ENCODE measurements at regions not wholly inside any gene's neighbourhood (a gene's known extent, or its start where the extent isn't known, plus 50 kb on each side); places are given as distances from the start of the nearest gene placed in this dataset.

DNA sequence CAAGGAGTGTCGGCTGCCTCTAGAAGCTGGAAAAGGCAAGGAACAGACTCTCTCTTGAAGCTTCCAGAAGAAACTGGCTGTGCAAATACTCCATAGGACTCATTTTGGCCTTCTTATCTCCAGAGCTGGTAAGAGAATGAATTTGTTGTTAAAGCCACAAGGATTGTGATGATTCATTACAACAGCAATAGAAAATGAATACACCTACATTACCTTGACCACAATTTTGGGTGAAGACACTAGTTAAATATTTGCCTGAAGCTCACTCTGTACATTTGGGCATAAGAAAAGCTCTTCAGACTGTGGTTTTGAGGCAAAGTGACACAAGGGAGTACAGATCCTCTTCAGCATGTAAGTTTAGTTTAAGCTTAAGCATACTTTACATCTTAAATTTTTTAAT is 134.5 kb upstream of the TLL1 start:
- TF ChIP-seq POLR2A (IDR thresholded peaks at IDR 0.05): no peak
- TF ChIP-seq, protein P1, sequence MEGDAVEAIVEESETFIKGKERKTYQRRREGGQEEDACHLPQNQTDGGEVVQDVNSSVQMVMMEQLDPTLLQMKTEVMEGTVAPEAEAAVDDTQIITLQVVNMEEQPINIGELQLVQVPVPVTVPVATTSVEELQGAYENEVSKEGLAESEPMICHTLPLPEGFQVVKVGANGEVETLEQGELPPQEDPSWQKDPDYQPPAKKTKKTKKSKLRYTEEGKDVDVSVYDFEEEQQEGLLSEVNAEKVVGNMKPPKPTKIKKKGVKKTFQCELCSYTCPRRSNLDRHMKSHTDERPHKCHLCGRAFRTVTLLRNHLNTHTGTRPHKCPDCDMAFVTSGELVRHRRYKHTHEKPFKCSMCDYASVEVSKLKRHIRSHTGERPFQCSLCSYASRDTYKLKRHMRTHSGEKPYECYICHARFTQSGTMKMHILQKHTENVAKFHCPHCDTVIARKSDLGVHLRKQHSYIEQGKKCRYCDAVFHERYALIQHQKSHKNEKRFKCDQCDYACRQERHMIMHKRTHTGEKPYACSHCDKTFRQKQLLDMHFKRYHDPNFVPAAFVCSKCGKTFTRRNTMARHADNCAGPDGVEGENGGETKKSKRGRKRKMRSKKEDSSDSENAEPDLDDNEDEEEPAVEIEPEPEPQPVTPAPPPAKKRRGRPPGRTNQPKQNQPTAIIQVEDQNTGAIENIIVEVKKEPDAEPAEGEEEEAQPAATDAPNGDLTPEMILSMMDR (IDR thresholded peaks at IDR 0.05): no peak
- H3K4me3 ChIP-seq (ENCODE audit: low read depth, poor library complexity, severe bottlenecking): no peak overlapping the region
- DNase-seq (ENCODE audit: low spot score in 2 of 2): no peak
- intact Hi-C loops (cut with DNase I; ENCODE audit: low total_unique reads): no loop called here
- WGBS, 2 donors: 67 to 79% methylated on average over 1 of the region's 1 CpG

DNA sequence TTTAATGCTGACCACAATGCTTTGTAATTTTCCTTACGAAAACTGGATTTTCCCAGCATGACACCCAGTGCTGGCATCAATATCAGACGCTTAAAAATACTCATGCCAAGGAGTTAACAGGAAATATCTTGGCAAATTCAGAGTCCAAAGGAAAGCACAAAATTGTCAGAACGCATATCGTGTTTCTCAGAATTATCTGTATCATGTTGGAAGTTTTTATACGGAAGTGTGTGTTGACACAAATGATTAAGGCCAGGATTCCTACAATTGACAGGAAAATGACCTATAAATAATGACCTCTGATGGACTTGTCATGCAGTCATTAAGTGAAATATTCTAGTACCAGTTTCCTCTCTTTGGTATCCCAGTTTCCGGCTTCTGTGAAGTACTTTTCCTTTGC is 132.1 kb upstream of the TLL1 start:
- no peak for DNase-seq (ENCODE audit: low spot score in 2 of 2)
- no peak overlapping the region for H3K4me3 ChIP-seq (ENCODE audit: low read depth, poor library complexity, severe bottlenecking)
- TF ChIP-seq, protein P1 (IDR thresholded peaks at IDR 0.05): no peak
- no peak for TF ChIP-seq POLR2A (IDR thresholded peaks at IDR 0.05)
- WGBS, 2 donors: 41 to 49% methylated on average over 6 of the region's 6 CpGs
- intact Hi-C loops (cut with DNase I; ENCODE audit: low total_unique reads): no loop called here

DNA sequence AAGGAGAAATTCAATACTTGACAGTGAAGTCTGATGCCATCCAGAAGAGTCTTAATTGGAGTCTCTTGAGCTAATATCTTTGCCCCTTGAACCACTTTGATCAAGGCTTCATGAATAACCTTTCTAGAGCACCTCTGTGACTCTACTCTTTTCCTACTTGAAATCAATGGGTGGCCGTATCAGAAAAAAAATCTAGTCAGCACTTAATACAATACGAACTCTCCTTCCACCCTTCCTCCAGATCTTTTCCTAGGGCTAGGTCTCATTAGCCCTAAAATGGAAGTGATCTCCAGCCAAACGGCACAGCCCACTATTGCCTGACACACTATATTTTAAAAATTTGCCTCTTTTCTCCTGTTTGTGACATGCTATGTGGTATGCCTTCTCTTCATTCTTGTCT is 129.6 kb upstream of the TLL1 start:
- DNase-seq (ENCODE audit: low spot score in 2 of 2): no peak
- TF ChIP-seq, protein P1 (IDR thresholded peaks at IDR 0.05): no peak
- TF ChIP-seq POLR2A (IDR thresholded peaks at IDR 0.05): no peak
- H3K4me3 ChIP-seq (ENCODE audit: low read depth, poor library complexity, severe bottlenecking): no peak overlapping the region
- intact Hi-C loops (cut with DNase I; ENCODE audit: low total_unique reads): no loop called here
- 90 to 94% methylated on average over 3 of the region's 3 CpGs for WGBS, 2 donors

DNA sequence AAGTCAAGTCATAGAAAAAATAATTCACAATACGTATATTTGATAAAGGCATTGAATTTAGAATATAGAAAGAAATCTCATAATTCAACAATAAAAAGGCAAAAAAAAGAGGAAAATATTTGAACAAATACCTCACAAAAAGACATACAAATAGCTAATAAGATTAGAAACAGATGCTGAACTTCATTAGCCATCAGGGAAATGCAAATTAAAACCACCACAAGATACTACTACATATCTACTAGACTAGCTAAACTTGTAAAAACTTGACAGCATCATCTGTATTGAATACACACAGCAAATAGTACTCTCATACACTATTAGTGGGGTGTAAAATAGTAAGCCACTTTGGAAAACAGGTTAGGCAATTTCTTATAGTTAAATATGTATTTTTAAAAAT is 128.7 kb upstream of the TLL1 start:
- intact Hi-C loops (cut with DNase I; ENCODE audit: low total_unique reads): no loop called here
- TF ChIP-seq, protein P1 (IDR thresholded peaks at IDR 0.05): no peak
- no peak for TF ChIP-seq POLR2A (IDR thresholded peaks at IDR 0.05)
- DNase-seq (ENCODE audit: low spot score in 2 of 2): no peak
- 46 to 76% methylated on average over 1 of the region's 1 CpG for WGBS, 2 donors
- no peak overlapping the region for H3K4me3 ChIP-seq (ENCODE audit: low read depth, poor library complexity, severe bottlenecking)

DNA sequence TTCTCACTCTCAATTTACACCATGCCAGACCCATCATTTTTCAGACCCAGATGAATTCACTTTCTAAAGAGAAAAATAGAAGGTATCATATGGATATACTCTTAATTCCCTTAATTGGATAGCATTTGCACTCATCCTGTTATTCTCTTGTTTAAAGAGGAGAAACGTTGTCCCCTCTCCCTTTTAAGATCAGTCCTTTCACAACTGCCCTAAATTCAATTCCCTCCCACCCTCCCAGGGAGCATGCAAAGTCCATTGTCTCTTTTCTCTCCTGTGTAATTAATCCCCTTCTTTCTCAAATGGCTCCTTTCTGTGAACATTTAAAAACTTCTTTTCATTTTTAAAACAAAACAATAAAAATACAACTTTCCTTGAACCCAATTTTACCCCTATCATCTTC is 124.7 kb upstream of the TLL1 start:
- intact Hi-C loops (cut with DNase I; ENCODE audit: low total_unique reads): no loop called here
- TF ChIP-seq POLR2A (IDR thresholded peaks at IDR 0.05): no peak
- TF ChIP-seq, protein P1 (IDR thresholded peaks at IDR 0.05): no peak
- DNase-seq (ENCODE audit: low spot score in 2 of 2): no peak
- H3K4me3 ChIP-seq (ENCODE audit: low read depth, poor library complexity, severe bottlenecking): no peak overlapping the region
- WGBS, 2 donors: 63 to 79% methylated on average over 1 of the region's 1 CpG

DNA sequence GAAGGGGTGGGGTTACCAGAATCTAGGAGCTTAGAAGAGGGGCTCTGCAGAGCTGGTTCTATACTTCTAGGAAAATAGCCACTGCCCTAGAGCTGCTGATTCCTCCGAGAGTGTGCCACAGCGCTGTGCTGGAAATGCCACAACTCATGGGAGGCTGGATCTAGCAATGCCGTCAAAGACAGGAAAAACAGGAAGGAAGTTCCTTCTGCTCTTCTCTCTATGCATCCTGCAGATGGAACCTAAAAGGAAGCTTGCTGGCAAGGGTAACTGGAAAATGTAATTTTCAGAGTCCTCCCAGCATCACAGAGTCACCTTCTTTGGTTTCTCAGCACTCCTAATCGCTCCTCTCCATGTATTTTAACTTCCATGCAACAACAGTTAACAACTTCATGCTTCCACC is 121.2 kb upstream of the TLL1 start:
- TF ChIP-seq, protein P1 (IDR thresholded peaks at IDR 0.05): no peak
- TF ChIP-seq POLR2A (IDR thresholded peaks at IDR 0.05): no peak
- WGBS, 2 donors: 59 to 74% methylated on average over 4 of the region's 4 CpGs
- no peak overlapping the region for H3K4me3 ChIP-seq (ENCODE audit: low read depth, poor library complexity, severe bottlenecking)
- DNase-seq (ENCODE audit: low spot score in 2 of 2): no peak
- intact Hi-C loops (cut with DNase I; ENCODE audit: low total_unique reads): no loop called here

All from lower leg skin (tissue), 4 donors.